ENCODE measurements at regions not wholly inside any gene's neighbourhood (a gene's known extent, or its start where the extent isn't known, plus 50 kb on each side); places are given as distances from the start of the nearest gene placed in this dataset.

- DNase-seq (no peak), ATAC-seq (ENCODE audit: low read depth in 2 of 2) (no peak)
- Mint-ChIP-seq H3K4me1 (no peaks in the 10 kb centered on the region), H3K27me3 (no peaks in the 10 kb centered on the region), H3K4me3 (no peak overlapping the region), H3K36me3 (no peaks in the 10 kb centered on the region), H3K27ac (no peak overlapping the region), H3K9me3 (peaks cover 0 to 8% (median 0%) of the 10 kb centered on the region in 7 donors)
- no peaks in the 10 kb centered on the region for H3K36me3 ChIP-seq (ENCODE audit: control insufficient read depth, insufficient read depth, low read length)
- no peaks in the 10 kb centered on the region for H3K9me3 ChIP-seq (ENCODE audit: control insufficient read depth in 2 of 2, low read length in 2 of 2)
- no peaks in the 10 kb centered on the region for H3K27me3 ChIP-seq (ENCODE audit: control insufficient read depth, insufficient read depth, low read length)
- no peak overlapping the region for H3K4me3 ChIP-seq (ENCODE audit: low read depth, low read length)
- H3K27ac ChIP-seq (ENCODE audit: insufficient read depth, low read length, poor library complexity, severe bottlenecking): no peak overlapping the region
- H3K4me1 ChIP-seq (ENCODE audit: control insufficient read depth, insufficient read depth, low read length, poor library complexity, severe bottlenecking): no peaks in the 10 kb centered on the region
These were observed 523.9 kb upstream of the ARGLU1 start for GRCh38 chr13:107091861-107092260.

- no peaks in the 10 kb centered on the region for H3K9me3 ChIP-seq (ENCODE audit: control insufficient read depth in 2 of 2, low read length in 2 of 2)
- peaks cover 0 to 8% (median 0%) of the 10 kb centered on the region in 7 donors for H3K9me3 Mint-ChIP-seq
- H3K4me3 Mint-ChIP-seq: no peak overlapping the region
- H3K4me3 ChIP-seq (ENCODE audit: low read depth, low read length): no peak overlapping the region
- ATAC-seq (ENCODE audit: low read depth in 2 of 2) (no peak), DNase-seq (no peak)
- H3K36me3 ChIP-seq (ENCODE audit: control insufficient read depth, insufficient read depth, low read length): no peaks in the 10 kb centered on the region
- H3K36me3 Mint-ChIP-seq: no peaks in the 10 kb centered on the region
- H3K4me1 Mint-ChIP-seq: no peaks in the 10 kb centered on the region
- no peaks in the 10 kb centered on the region for H3K27me3 Mint-ChIP-seq
- no peak overlapping the region for H3K27ac ChIP-seq (ENCODE audit: insufficient read depth, low read length, poor library complexity, severe bottlenecking)
- H3K27ac Mint-ChIP-seq: no peak overlapping the region
- no peaks in the 10 kb centered on the region for H3K27me3 ChIP-seq (ENCODE audit: control insufficient read depth, insufficient read depth, low read length)
- no peaks in the 10 kb centered on the region for H3K4me1 ChIP-seq (ENCODE audit: control insufficient read depth, insufficient read depth, low read length, poor library complexity, severe bottlenecking)
These were observed 523.5 kb upstream of the ARGLU1 start for GRCh38 chr13:107091428-107091827.

- H3K9me3 ChIP-seq (ENCODE audit: control insufficient read depth in 2 of 2, low read length in 2 of 2): no peaks in the 10 kb centered on the region
- H3K4me1 ChIP-seq (ENCODE audit: control insufficient read depth, insufficient read depth, low read length, poor library complexity, severe bottlenecking): no peaks in the 10 kb centered on the region
- DNase-seq: no peak
- H3K4me1 Mint-ChIP-seq: no peaks in the 10 kb centered on the region
- no peak overlapping the region for H3K4me3 ChIP-seq (ENCODE audit: low read depth, low read length)
- no peaks in the 10 kb centered on the region for H3K27me3 ChIP-seq (ENCODE audit: control insufficient read depth, insufficient read depth, low read length)
- no peak for ATAC-seq (ENCODE audit: low read depth in 2 of 2)
- no peak overlapping the region for H3K27ac Mint-ChIP-seq
- no peak overlapping the region for H3K4me3 Mint-ChIP-seq
- H3K27ac ChIP-seq (ENCODE audit: insufficient read depth, low read length, poor library complexity, severe bottlenecking): no peak overlapping the region
- H3K27me3 Mint-ChIP-seq: no peaks in the 10 kb centered on the region
- peaks cover 0 to 8% (median 0%) of the 10 kb centered on the region in 7 donors for H3K9me3 Mint-ChIP-seq
- no peaks in the 10 kb centered on the region for H3K36me3 Mint-ChIP-seq
- no peaks in the 10 kb centered on the region for H3K36me3 ChIP-seq (ENCODE audit: control insufficient read depth, insufficient read depth, low read length)
These were observed 520.1 kb upstream of the ARGLU1 start for GRCh38 chr13:107088061-107088460.

- no peak for ATAC-seq (ENCODE audit: low read depth in 2 of 2)
- no peak for DNase-seq
These were observed 511.6 kb upstream of the ARGLU1 start for GRCh38 chr13:107079423-107080049.

GRCh38 chr13:107078229-107078765 is 510.4 kb upstream of the ARGLU1 start:
- no peak overlapping the region for H3K4me3 Mint-ChIP-seq
- H3K9me3 Mint-ChIP-seq: peaks cover 0 to 14% (median 7%) of the 10 kb centered on the region in 7 donors
- H3K27me3 ChIP-seq (ENCODE audit: control insufficient read depth, insufficient read depth, low read length): no peaks in the 10 kb centered on the region
- H3K4me1 ChIP-seq (ENCODE audit: control insufficient read depth, insufficient read depth, low read length, poor library complexity, severe bottlenecking): no peaks in the 10 kb centered on the region
- H3K27ac ChIP-seq (ENCODE audit: insufficient read depth, low read length, poor library complexity, severe bottlenecking): no peak overlapping the region
- H3K27me3 Mint-ChIP-seq: no peaks in the 10 kb centered on the region
- H3K36me3 Mint-ChIP-seq: no peaks in the 10 kb centered on the region
- H3K9me3 ChIP-seq (ENCODE audit: control insufficient read depth in 2 of 2, low read length in 2 of 2): no peaks in the 10 kb centered on the region
- H3K4me3 ChIP-seq (ENCODE audit: low read depth, low read length): no peak overlapping the region
- H3K4me1 Mint-ChIP-seq: no peaks in the 10 kb centered on the region
- DNase-seq (no peak), ATAC-seq (ENCODE audit: low read depth in 2 of 2) (no peak)
- H3K27ac Mint-ChIP-seq: no peak overlapping the region
- no peaks in the 10 kb centered on the region for H3K36me3 ChIP-seq (ENCODE audit: control insufficient read depth, insufficient read depth, low read length)

More at GRCh38 chr13:107079423-107080049, 511.6 kb upstream of the ARGLU1 start:
- Mint-ChIP-seq H3K4me1 (no peaks in the 10 kb centered on the region), H3K27ac (no peak overlapping the region), H3K9me3 (peaks cover 0 to 14% (median 6%) of the 10 kb centered on the region in 7 donors), H3K27me3 (no peaks in the 10 kb centered on the region), H3K4me3 (no peak overlapping the region), H3K36me3 (no peaks in the 10 kb centered on the region)
- no peak overlapping the region for H3K27ac ChIP-seq (ENCODE audit: insufficient read depth, low read length, poor library complexity, severe bottlenecking)
- no peaks in the 10 kb centered on the region for H3K9me3 ChIP-seq (ENCODE audit: control insufficient read depth in 2 of 2, low read length in 2 of 2)
- no peaks in the 10 kb centered on the region for H3K36me3 ChIP-seq (ENCODE audit: control insufficient read depth, insufficient read depth, low read length)
- H3K27me3 ChIP-seq (ENCODE audit: control insufficient read depth, insufficient read depth, low read length): no peaks in the 10 kb centered on the region
- no peak overlapping the region for H3K4me3 ChIP-seq (ENCODE audit: low read depth, low read length)
- no peaks in the 10 kb centered on the region for H3K4me1 ChIP-seq (ENCODE audit: control insufficient read depth, insufficient read depth, low read length, poor library complexity, severe bottlenecking)

GRCh38 chr13:107076801-107077200 is 508.9 kb upstream of the ARGLU1 start:
- H3K36me3 Mint-ChIP-seq: no peaks in the 10 kb centered on the region
- DNase-seq (no peak), ATAC-seq (ENCODE audit: low read depth in 2 of 2) (no peak)
- Histone ChIP-seq H3K27me3 (ENCODE audit: control insufficient read depth, insufficient read depth, low read length) (no peaks in the 10 kb centered on the region), H3K27ac (ENCODE audit: insufficient read depth, low read length, poor library complexity, severe bottlenecking) (no peak overlapping the region), H3K4me3 (ENCODE audit: low read depth, low read length) (no peak overlapping the region), H3K9me3 (ENCODE audit: control insufficient read depth in 2 of 2, low read length in 2 of 2) (no peaks in the 10 kb centered on the region), H3K36me3 (ENCODE audit: control insufficient read depth, insufficient read depth, low read length) (no peaks in the 10 kb centered on the region), H3K4me1 (ENCODE audit: control insufficient read depth, insufficient read depth, low read length, poor library complexity, severe bottlenecking) (no peaks in the 10 kb centered on the region)
- H3K4me1 Mint-ChIP-seq: no peaks in the 10 kb centered on the region
- peaks cover 0 to 20% (median 7%) of the 10 kb centered on the region in 7 donors for H3K9me3 Mint-ChIP-seq
- no peak overlapping the region for H3K4me3 Mint-ChIP-seq
- no peaks in the 10 kb centered on the region for H3K27me3 Mint-ChIP-seq
- H3K27ac Mint-ChIP-seq: no peak overlapping the region

GRCh38 chr13:107075576-107075975 is 507.6 kb upstream of the ARGLU1 start:
- H3K4me3 ChIP-seq (ENCODE audit: low read depth, low read length): no peak overlapping the region
- Mint-ChIP-seq H3K27me3 (no peaks in the 10 kb centered on the region), H3K36me3 (no peaks in the 10 kb centered on the region), H3K9me3 (peaks cover 0 to 18% (median 7%) of the 10 kb centered on the region in 7 donors), H3K27ac (no peak overlapping the region), H3K4me3 (no peak overlapping the region), H3K4me1 (no peaks in the 10 kb centered on the region)
- H3K27ac ChIP-seq (ENCODE audit: insufficient read depth, low read length, poor library complexity, severe bottlenecking): no peak overlapping the region
- H3K9me3 ChIP-seq (ENCODE audit: control insufficient read depth in 2 of 2, low read length in 2 of 2): no peaks in the 10 kb centered on the region
- H3K36me3 ChIP-seq (ENCODE audit: control insufficient read depth, insufficient read depth, low read length): no peaks in the 10 kb centered on the region
- no peak for ATAC-seq (ENCODE audit: low read depth in 2 of 2)
- H3K4me1 ChIP-seq (ENCODE audit: control insufficient read depth, insufficient read depth, low read length, poor library complexity, severe bottlenecking): no peaks in the 10 kb centered on the region
- DNase-seq: no peak
- H3K27me3 ChIP-seq (ENCODE audit: control insufficient read depth, insufficient read depth, low read length): no peaks in the 10 kb centered on the region

- Mint-ChIP-seq H3K36me3 (no peaks in the 10 kb centered on the region), H3K4me3 (no peak overlapping the region), H3K27me3 (no peaks in the 10 kb centered on the region), H3K4me1 (no peaks in the 10 kb centered on the region), H3K27ac (no peak overlapping the region), H3K9me3 (peaks cover 0 to 14% (median 6%) of the 10 kb centered on the region in 7 donors)
- ATAC-seq (ENCODE audit: low read depth in 2 of 2) (no peak), DNase-seq (no peak)
- H3K9me3 ChIP-seq (ENCODE audit: control insufficient read depth in 2 of 2, low read length in 2 of 2): peaks cover 0 to 5% of the 10 kb centered on the region in 2 experiments
- no peak overlapping the region for H3K27ac ChIP-seq (ENCODE audit: insufficient read depth, low read length, poor library complexity, severe bottlenecking)
- H3K36me3 ChIP-seq (ENCODE audit: control insufficient read depth, insufficient read depth, low read length): no peaks in the 10 kb centered on the region
- H3K4me3 ChIP-seq (ENCODE audit: low read depth, low read length): no peak overlapping the region
- H3K27me3 ChIP-seq (ENCODE audit: control insufficient read depth, insufficient read depth, low read length): no peaks in the 10 kb centered on the region
- no peaks in the 10 kb centered on the region for H3K4me1 ChIP-seq (ENCODE audit: control insufficient read depth, insufficient read depth, low read length, poor library complexity, severe bottlenecking)
These were observed 502.9 kb upstream of the ARGLU1 start for GRCh38 chr13:107070792-107071191.

All from CD4-positive, CD25-positive, alpha-beta regulatory T cell (primary cell).